ENCODE measurements at regions not wholly inside any gene's neighbourhood (a gene's known extent, or its start where the extent isn't known, plus 50 kb on each side); places are given as distances from the start of the nearest gene placed in this dataset.

DNA sequence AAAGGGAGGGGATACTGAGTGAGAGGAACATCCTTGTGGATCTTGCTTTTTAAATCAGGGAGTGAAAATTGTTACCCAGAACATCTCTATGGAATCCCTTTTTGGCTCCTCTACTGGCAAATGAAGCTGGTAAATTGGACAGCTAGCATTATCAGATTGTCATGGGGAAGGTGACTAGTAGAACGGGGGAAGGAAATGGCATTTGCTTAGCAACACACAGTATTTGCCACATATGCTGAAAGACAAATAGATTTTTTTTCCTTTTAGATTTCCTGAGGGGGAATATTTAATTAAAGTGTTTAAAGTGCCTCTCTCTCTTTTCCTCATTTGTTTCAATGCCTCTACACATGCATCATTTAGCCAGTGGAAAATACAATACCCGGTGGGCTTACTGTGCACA, 573.5 kb downstream of the BCKDHB start:
- H3K4me3 ChIP-seq, result no peak overlapping the region
- H3K27me3 ChIP-seq, result no peaks in the 10 kb centered on the region
- H3K9me3 ChIP-seq (replicated peaks), result no peaks in the 10 kb centered on the region
- no peak for DNase-seq
- no peak overlapping the region for H3K27ac ChIP-seq
- H3K36me3 ChIP-seq, result no peaks in the 10 kb centered on the region
- no peaks in the 10 kb centered on the region for H3K4me1 ChIP-seq

- no peak overlapping the region for H3K27ac ChIP-seq
- H3K36me3 ChIP-seq, result no peaks in the 10 kb centered on the region
- no peaks in the 10 kb centered on the region for H3K4me1 ChIP-seq
- no peaks in the 10 kb centered on the region for H3K27me3 ChIP-seq
- H3K9me3 ChIP-seq (replicated peaks), result no peaks in the 10 kb centered on the region
- H3K4me3 ChIP-seq, result no peak overlapping the region
- no peak for DNase-seq
Observed at GRCh38 chr6:80676386-80676785, 569.9 kb downstream of the BCKDHB start.

DNA sequence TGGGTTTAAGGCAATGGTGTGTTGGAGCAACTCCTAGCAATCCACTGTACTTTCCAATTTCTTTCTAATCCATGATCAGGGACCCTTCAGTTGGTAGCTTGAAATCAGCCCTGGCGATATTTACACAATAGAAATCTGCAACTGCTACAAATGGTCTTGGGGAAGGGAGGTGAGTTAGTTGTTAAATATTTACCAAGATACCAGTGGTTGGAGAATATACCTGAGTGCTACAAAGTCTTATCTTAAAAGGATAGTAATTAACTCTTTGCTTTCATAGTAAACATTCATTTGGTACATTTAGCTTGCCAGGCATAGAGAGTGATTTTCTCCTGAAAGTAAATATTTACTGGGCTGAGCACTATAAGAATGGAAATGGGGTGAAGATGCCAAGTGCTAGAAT, 568.2 kb downstream of the BCKDHB start:
- no peaks in the 10 kb centered on the region for H3K36me3 ChIP-seq
- no peaks in the 10 kb centered on the region for H3K4me1 ChIP-seq
- no peak overlapping the region for H3K27ac ChIP-seq
- H3K9me3 ChIP-seq (replicated peaks), result no peaks in the 10 kb centered on the region
- H3K4me3 ChIP-seq, result no peak overlapping the region
- DNase-seq, result no peak
- no peaks in the 10 kb centered on the region for H3K27me3 ChIP-seq

DNA sequence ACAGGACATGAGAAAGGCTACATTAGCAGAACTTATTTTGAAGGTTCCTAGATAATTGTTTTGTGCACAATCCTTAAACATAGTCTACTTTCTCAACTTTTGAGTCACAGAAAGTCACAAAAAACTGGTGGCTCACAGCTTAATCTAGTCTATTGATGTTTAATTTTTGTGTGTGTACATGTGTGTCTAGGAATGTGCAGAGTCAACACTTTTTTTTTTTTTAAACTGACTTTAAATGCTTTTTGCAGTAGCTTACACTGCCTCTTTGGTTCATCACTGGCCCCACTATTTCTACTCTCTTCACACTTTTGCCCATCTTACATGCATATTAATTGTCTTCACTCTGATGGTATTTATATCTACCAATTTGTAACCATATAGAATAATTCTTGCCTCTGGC, 566.9 kb downstream of the BCKDHB start:
- Histone ChIP-seq H3K9me3 (replicated peaks) (no peaks in the 10 kb centered on the region), H3K27ac (no peak overlapping the region), H3K36me3 (no peaks in the 10 kb centered on the region), H3K27me3 (no peaks in the 10 kb centered on the region), H3K4me1 (no peaks in the 10 kb centered on the region), H3K4me3 (no peak overlapping the region)
- DNase-seq, result no peak

- Histone ChIP-seq H3K27ac (no peak overlapping the region), H3K4me3 (no peak overlapping the region), H3K27me3 (no peaks in the 10 kb centered on the region), H3K36me3 (no peaks in the 10 kb centered on the region), H3K4me1 (no peaks in the 10 kb centered on the region), H3K9me3 (replicated peaks) (no peaks in the 10 kb centered on the region)
- peak in 1 of 2 experiments; percentile 4 for DNase-seq
Observed at GRCh38 chr6:80667006-80667405, 560.5 kb downstream of the BCKDHB start.

DNA sequence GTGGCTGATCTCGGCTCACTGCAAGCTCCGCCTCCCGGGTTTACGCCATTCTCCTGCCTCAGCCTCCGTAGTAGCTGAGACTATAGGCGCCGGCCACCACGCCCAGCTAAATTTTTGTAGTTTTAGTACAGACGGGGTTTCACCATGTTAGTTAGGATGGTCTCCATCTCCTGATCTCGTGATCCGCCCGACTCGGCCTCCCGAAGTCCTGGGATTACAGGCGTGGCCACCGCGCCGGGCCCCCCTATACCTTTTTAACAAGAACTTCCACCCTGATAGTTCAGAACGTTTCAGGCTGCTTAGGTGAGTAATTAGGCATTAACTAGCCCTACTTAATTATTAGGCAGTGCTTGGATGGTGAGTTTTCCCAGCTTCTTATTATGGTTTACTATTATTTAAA, 552.5 kb downstream of the BCKDHB start:
- Histone ChIP-seq H3K9me3 (replicated peaks) (no peaks in the 10 kb centered on the region), H3K27ac (no peak overlapping the region), H3K27me3 (no peaks in the 10 kb centered on the region), H3K4me1 (no peaks in the 10 kb centered on the region), H3K4me3 (no peak overlapping the region), H3K36me3 (no peaks in the 10 kb centered on the region)
- DNase-seq, result no peak

DNA sequence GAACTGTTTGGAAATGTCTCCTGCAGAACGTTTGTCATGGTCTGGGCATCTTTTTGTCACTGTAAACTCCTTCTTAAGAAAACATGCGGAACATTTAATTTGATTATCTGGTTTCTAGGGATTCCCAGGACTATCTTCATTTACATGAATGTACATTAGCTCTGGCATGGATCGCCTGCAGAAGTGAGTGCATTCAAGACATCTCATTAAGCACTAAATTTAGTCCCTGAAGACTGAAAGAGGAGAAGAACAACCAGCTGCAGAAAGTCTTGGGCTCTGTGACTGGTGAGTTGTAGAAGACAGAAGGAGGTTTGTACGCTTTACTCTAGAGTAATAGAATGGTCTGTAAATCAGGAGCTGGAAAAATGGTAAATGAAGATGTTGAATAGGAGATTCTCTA, 540.7 kb downstream of the BCKDHB start:
- Histone ChIP-seq H3K27ac (no peak overlapping the region), H3K36me3 (no peaks in the 10 kb centered on the region), H3K9me3 (replicated peaks) (no peaks in the 10 kb centered on the region), H3K4me3 (no peak overlapping the region), H3K27me3 (no peaks in the 10 kb centered on the region), H3K4me1 (no peaks in the 10 kb centered on the region)
- no peak for DNase-seq

DNA sequence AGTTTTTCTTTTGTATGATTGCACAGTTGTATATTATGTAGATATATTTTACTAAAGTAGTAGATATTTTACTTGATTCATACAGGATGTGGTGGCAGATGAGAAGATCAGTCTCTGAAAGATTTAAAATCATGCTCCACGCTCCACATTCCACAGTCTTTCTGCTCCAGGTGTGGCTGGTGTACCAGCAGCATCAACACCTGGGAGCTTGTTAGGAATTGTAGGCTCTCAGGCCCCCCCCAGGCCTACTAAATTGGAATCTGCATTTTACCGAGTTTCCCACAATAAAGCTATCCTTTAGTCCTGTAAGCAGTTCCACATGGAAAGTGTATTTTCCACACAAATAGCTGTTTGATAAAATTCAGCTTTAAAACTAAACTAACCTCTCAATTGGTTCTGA, 537.4 kb downstream of the BCKDHB start:
- Histone ChIP-seq H3K36me3 (no peaks in the 10 kb centered on the region), H3K9me3 (replicated peaks) (no peaks in the 10 kb centered on the region), H3K4me3 (no peak overlapping the region), H3K27me3 (no peaks in the 10 kb centered on the region), H3K27ac (no peak overlapping the region), H3K4me1 (no peaks in the 10 kb centered on the region)
- no peak for DNase-seq

DNA sequence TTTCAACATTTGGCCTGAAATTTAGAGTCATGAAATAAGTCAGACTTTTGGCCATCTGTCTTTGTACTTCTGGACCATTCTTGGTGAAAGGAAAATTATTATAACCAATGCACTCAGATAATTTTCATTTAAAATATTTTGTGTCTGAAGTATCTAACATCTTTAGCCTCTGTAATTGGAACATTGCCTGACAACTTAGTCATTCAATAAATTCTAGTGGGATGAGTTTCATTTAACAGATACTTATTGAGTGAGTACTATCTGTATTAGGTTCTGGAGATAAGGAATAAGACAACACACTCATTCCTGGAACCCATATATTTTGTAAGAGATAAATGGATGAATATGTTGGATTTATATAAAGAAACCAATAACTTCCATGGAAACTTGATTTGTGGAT, 536.0 kb downstream of the BCKDHB start:
- DNase-seq, result no peak
- Histone ChIP-seq H3K9me3 (replicated peaks) (no peaks in the 10 kb centered on the region), H3K27ac (no peak overlapping the region), H3K27me3 (no peaks in the 10 kb centered on the region), H3K36me3 (no peaks in the 10 kb centered on the region), H3K4me1 (no peaks in the 10 kb centered on the region), H3K4me3 (no peak overlapping the region)

DNA sequence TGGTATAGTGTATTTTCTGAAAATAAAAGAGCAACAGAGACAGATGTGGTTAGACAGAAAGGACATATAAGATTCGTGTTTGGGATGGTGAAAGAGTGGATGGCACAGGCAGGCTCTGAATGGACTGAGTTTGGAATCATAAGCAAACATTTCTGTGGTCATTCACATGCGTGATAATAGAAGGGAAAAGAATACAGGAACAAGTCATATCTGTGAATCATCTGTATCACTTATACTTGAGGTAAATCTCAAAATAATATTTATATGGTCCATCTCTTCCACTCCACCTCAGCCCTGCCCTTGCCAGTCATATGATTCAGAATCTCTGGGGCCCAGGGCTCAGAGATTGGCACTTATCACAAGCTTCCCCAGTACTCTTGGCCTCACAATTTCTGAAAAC, 535.1 kb downstream of the BCKDHB start:
- Histone ChIP-seq H3K27ac (no peak overlapping the region), H3K4me3 (no peak overlapping the region), H3K36me3 (no peaks in the 10 kb centered on the region), H3K27me3 (no peaks in the 10 kb centered on the region), H3K4me1 (no peaks in the 10 kb centered on the region), H3K9me3 (replicated peaks) (no peaks in the 10 kb centered on the region)
- DNase-seq, result no peak

- no peak for DNase-seq
- no peaks in the 10 kb centered on the region for H3K9me3 ChIP-seq (replicated peaks)
- no peak overlapping the region for H3K4me3 ChIP-seq
- H3K27me3 ChIP-seq, result no peaks in the 10 kb centered on the region
- H3K36me3 ChIP-seq, result no peaks in the 10 kb centered on the region
- H3K27ac ChIP-seq, result no peak overlapping the region
- no peaks in the 10 kb centered on the region for H3K4me1 ChIP-seq
Observed at GRCh38 chr6:80640176-80640575, 533.7 kb downstream of the BCKDHB start.

DNA sequence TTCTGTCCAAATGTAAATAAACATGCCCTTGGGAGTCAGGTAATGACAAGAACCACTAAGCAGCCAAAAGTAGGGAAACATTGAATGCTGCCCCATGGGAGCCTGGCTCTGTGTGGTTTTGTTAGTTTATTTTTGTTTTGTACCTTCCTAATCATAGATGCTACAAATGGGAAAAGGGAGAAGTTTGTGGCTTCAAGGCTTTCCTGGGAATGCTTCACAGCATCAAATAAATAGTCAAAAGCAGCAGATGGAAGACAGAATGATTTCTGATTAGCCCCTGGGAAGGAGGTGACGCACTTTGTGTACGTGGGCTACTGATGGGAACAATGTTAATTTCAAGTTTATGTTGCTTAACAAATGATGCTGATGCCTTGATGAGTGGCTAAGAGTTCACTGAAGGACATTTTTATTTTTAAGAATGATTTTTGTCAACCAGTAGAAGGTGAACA, 532.7 kb downstream of the BCKDHB start:
- no peaks in the 10 kb centered on the region for H3K36me3 ChIP-seq
- H3K4me1 ChIP-seq, result no peaks in the 10 kb centered on the region
- no peak overlapping the region for H3K4me3 ChIP-seq
- peak in 1 of 2 experiments; percentile 5 for DNase-seq
- H3K27ac ChIP-seq, result no peak overlapping the region
- H3K27me3 ChIP-seq, result no peaks in the 10 kb centered on the region
- H3K9me3 ChIP-seq (replicated peaks), result no peaks in the 10 kb centered on the region

GRCh38 chr6:80638213-80639055, 532.0 kb downstream of the BCKDHB start:
- Histone ChIP-seq H3K4me1 (no peaks in the 10 kb centered on the region), H3K4me3 (no peak overlapping the region), H3K27ac (no peak overlapping the region), H3K36me3 (no peaks in the 10 kb centered on the region), H3K9me3 (replicated peaks) (no peaks in the 10 kb centered on the region), H3K27me3 (no peaks in the 10 kb centered on the region)
- DNase-seq, result peak; percentile 51 to 68

DNA sequence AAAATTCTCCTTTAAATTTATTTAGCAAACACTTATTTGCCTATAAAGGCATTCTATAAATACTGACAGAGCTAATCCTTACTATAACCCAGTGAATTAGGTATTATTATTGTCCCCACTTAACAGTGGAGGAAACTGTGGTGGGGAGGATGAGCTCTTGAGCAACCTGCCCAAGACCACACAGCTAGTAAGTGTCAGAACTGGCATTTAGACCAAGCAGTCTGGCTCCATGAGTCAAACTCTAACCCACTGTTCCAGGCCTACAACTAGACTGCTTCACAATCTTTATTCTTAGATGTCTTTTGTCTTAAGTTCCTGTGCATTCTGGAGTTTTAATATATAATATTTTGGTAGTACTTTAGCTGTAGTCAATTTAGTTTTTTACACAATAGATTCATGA, 530.8 kb downstream of the BCKDHB start:
- Histone ChIP-seq H3K4me1 (no peaks in the 10 kb centered on the region), H3K9me3 (replicated peaks) (no peaks in the 10 kb centered on the region), H3K27me3 (no peaks in the 10 kb centered on the region), H3K36me3 (no peaks in the 10 kb centered on the region), H3K4me3 (no peak overlapping the region), H3K27ac (no peak overlapping the region)
- no peak for DNase-seq

- Histone ChIP-seq H3K36me3 (no peaks in the 10 kb centered on the region), H3K27me3 (no peaks in the 10 kb centered on the region), H3K27ac (no peak overlapping the region), H3K9me3 (replicated peaks) (no peaks in the 10 kb centered on the region), H3K4me1 (no peaks in the 10 kb centered on the region), H3K4me3 (no peak overlapping the region)
- DNase-seq, result no peak
Observed at GRCh38 chr6:80636689-80637088, 530.2 kb downstream of the BCKDHB start.

GRCh38 chr6:80633412-80633811, 526.9 kb downstream of the BCKDHB start:
- Histone ChIP-seq H3K4me1 (no peaks in the 10 kb centered on the region), H3K4me3 (no peak overlapping the region), H3K27me3 (no peaks in the 10 kb centered on the region), H3K36me3 (no peaks in the 10 kb centered on the region), H3K27ac (no peak overlapping the region), H3K9me3 (replicated peaks) (no peaks in the 10 kb centered on the region)
- no peak for DNase-seq
